ENCODE measurements at regions not wholly inside any gene's neighbourhood (a gene's known extent, or its start where the extent isn't known, plus 50 kb on each side); places are given as distances from the start of the nearest gene placed in this dataset.
"Not testable (repeated sequence)": the region's sequence is repeated elsewhere in the genome, so short reads cannot be mapped to it uniquely, and the experiment has no call there.

GRCh38 chr4:101699441-101700124, 90.9 kb upstream of the BANK1 start:
- H3K36me3 ChIP-seq, result no peaks in the 10 kb centered on the region
- WGBS, 2 donors, result 69 to 72% methylated on average over 8 of the region's 8 CpGs
- no peaks in the 10 kb centered on the region for H3K4me1 ChIP-seq
- no peak for TF ChIP-seq EP300 (IDR thresholded peaks at IDR 0.05)
- no peak for TF ChIP-seq POLR2A (IDR thresholded peaks at IDR 0.05)
- TF ChIP-seq POLR2AphosphoS5 (IDR thresholded peaks at IDR 0.05), result no peak
- TF ChIP-seq CTCF (IDR thresholded peaks at IDR 0.05), result no peak
- DNase-seq (no peak), ATAC-seq (ENCODE audit: low FRiP score in 2 of 2) (no peak)
- no peak overlapping the region for H3K4me3 ChIP-seq
- no peaks in the 10 kb centered on the region for H3K9me3 ChIP-seq
- no peaks in the 10 kb centered on the region for H3K27me3 ChIP-seq
- H3K27ac ChIP-seq, result no peak overlapping the region

DNA sequence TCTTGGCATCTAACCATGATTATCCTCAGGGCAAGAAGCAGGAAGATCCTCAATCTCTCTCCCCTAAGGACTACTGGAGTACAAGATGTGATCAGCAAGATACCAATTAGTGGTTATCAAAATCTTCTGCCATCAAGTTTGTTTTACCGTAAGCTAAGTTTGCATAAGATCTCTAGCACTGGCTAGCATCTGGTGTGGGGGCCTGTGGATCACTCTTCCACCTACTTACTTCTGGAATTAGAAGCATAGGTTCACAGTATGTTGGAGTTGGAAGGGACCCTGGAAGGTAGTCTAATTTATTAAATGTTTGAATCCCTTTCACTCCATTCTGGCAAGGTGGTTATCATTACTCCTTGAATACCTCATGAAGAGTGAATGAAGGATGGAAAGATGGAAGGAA, 93.3 kb upstream of the BANK1 start:
- TF ChIP-seq CTCF (IDR thresholded peaks at IDR 0.05), result no peak
- no peak for TF ChIP-seq EP300 (IDR thresholded peaks at IDR 0.05)
- TF ChIP-seq POLR2A (IDR thresholded peaks at IDR 0.05), result no peak
- no peak for TF ChIP-seq POLR2AphosphoS5 (IDR thresholded peaks at IDR 0.05)

GRCh38 chr4:101696276-101697010, 94.1 kb upstream of the BANK1 start:
- no peaks in the 10 kb centered on the region for H3K4me1 ChIP-seq

More for the DNA sequence above, 93.3 kb upstream of the BANK1 start:
- H3K4me3 ChIP-seq, result no peak overlapping the region
- no peaks in the 10 kb centered on the region for H3K27me3 ChIP-seq
- no peak overlapping the region for H3K27ac ChIP-seq
- H3K9me3 ChIP-seq, result no peaks in the 10 kb centered on the region
- DNase-seq, result no peak
- no peaks in the 10 kb centered on the region for H3K4me1 ChIP-seq
- H3K36me3 ChIP-seq, result no peaks in the 10 kb centered on the region
- ATAC-seq (ENCODE audit: low FRiP score in 2 of 2), result no peak
- WGBS, 2 donors, result 80 to 92% methylated on average over 1 of the region's 1 CpG

GRCh38 chr4:101695176-101695575, 95.4 kb upstream of the BANK1 start:
- DNase-seq, result no peak
- no peaks in the 10 kb centered on the region for H3K4me1 ChIP-seq
- TF ChIP-seq POLR2AphosphoS5 (IDR thresholded peaks at IDR 0.05) (no peak), EP300 (IDR thresholded peaks at IDR 0.05) (no peak), POLR2A (IDR thresholded peaks at IDR 0.05) (no peak), CTCF (IDR thresholded peaks at IDR 0.05) (no peak)
- H3K9me3 ChIP-seq, result no peaks in the 10 kb centered on the region
- ATAC-seq (ENCODE audit: low FRiP score in 2 of 2), result no peak
- no peak overlapping the region for H3K4me3 ChIP-seq
- H3K27me3 ChIP-seq, result no peaks in the 10 kb centered on the region
- no peak overlapping the region for H3K27ac ChIP-seq
- H3K36me3 ChIP-seq, result no peaks in the 10 kb centered on the region

More at GRCh38 chr4:101696276-101697010, 94.1 kb upstream of the BANK1 start:
- Histone ChIP-seq H3K9me3 (no peaks in the 10 kb centered on the region), H3K36me3 (no peaks in the 10 kb centered on the region), H3K27me3 (no peaks in the 10 kb centered on the region), H3K27ac (no peak overlapping the region), H3K4me3 (no peak overlapping the region)
- no peak for ATAC-seq (ENCODE audit: low FRiP score in 2 of 2)
- no peak for DNase-seq
- TF ChIP-seq POLR2AphosphoS5 (IDR thresholded peaks at IDR 0.05) (no peak), POLR2A (IDR thresholded peaks at IDR 0.05) (no peak), CTCF (IDR thresholded peaks at IDR 0.05) (no peak), EP300 (IDR thresholded peaks at IDR 0.05) (no peak)
- 84% methylated on average over 3 of the region's 3 CpGs for WGBS, 2 donors

DNA sequence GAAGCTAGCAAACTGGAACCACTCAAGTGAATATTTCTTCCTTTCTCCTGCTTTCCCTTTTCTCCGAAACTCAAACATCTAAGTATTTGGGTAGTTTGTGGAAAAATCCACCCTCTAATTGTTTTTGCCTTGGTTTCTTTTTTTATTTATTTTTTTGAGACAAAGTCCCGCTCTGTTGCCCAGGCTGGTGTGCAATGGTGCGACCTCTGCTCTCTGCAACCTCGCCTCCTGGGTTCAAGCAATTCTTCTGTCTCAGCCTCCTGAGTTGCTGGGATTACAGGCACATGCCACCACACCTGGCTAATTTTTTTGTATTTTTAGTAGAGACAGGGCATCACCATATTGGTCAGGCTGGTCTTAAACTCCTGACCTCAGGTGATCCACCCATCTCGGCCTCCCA, 96.1 kb upstream of the BANK1 start:
- DNase-seq; H3K36me3 ChIP-seq; ATAC-seq (ENCODE audit: low FRiP score in 2 of 2); H3K4me1 ChIP-seq; H3K9me3 ChIP-seq; H3K4me3 ChIP-seq; H3K27me3 ChIP-seq; H3K27ac ChIP-seq: not testable (repeated sequence)
- 90 to 97% methylated on average over 5 of the region's 5 CpGs for WGBS, 2 donors
